RWPE2 (cell line): ENCODE measurements at regions not wholly inside any gene's neighbourhood (a gene's known extent, or its start where the extent isn't known, plus 50 kb on each side); places are given as distances from the start of the nearest gene placed in this dataset.

ENCODE experiments used
- ATAC-seq: fragments of 200-7000 bp; cut with Tn5 transposase; 3 replicates; pipeline ENCODE4 v1.9.1; 2021; ENCODE audit warnings: low read depth
- DNase-seq: peaks from one replicate; pipeline ENCODE4 v3.0.0-alpha.2; 2020; ENCODE audit warnings: low spot score
- H3K27ac ChIP-seq: fragments of 450-650 bp; 2 replicates; pipeline ENCODE4 v1.5.1; 2017; ENCODE audit warnings: mild to moderate bottlenecking; ENCODE audit not compliant: poor library complexity, severe bottlenecking
- H3K27me3 ChIP-seq: fragments of 250-450 bp; sonication (Bioruptor Pico); 2 replicates; pipeline ENCODE4 v1.5.1; 2021; ENCODE audit warnings: mild to moderate bottlenecking, moderate library complexity; ENCODE audit not compliant: insufficient read depth, poor library complexity, severe bottlenecking
- H3K36me3 ChIP-seq: fragments of 250-450 bp; sonication (Bioruptor Pico); 2 replicates; pipeline ENCODE4 v1.5.1; 2020; ENCODE audit warnings: low read depth, mild to moderate bottlenecking, moderate library complexity
- H3K4me1 ChIP-seq: fragments of 250-450 bp; sonication (Bioruptor Pico); 2 replicates; pipeline ENCODE4 v1.5.1; 2021; ENCODE audit warnings: mild to moderate bottlenecking, moderate library complexity; ENCODE audit not compliant: insufficient read depth, poor library complexity, severe bottlenecking
- H3K4me3 ChIP-seq: fragments of 250-450 bp; sonication (Bioruptor Pico); 2 replicates; pipeline ENCODE4 v1.5.1; 2021; ENCODE audit warnings: mild to moderate bottlenecking, moderate library complexity; ENCODE audit not compliant: severe bottlenecking
- H3K9me3 ChIP-seq: fragments of 250-450 bp; sonication (Bioruptor Pico); 2 replicates; pipeline ENCODE4 v1.5.1; 2021; ENCODE audit warnings: mild to moderate bottlenecking, moderate library complexity; ENCODE audit not compliant: severe bottlenecking
- CTCF ChIP-seq: fragments of 450-650 bp; IDR thresholded peaks from one replicate; pipeline ENCODE4 v1.5.1; 2017; ENCODE audit warnings: mild to moderate bottlenecking, moderate library complexity; ENCODE audit not compliant: poor library complexity, severe bottlenecking

GRCh38 chrX:87744391-87744790 is 226.8 kb downstream of the KLHL4 start:
- DNase-seq (no peak), ATAC-seq (no peak)
- no peaks in the 10 kb centered on the region for H3K4me1 ChIP-seq
- no peak for TF ChIP-seq CTCF
- H3K4me3 ChIP-seq, result no peak overlapping the region
- no peaks in the 10 kb centered on the region for H3K36me3 ChIP-seq
- H3K9me3 ChIP-seq, result no peaks in the 10 kb centered on the region
- H3K27me3 ChIP-seq, result no peaks in the 10 kb centered on the region
- H3K27ac ChIP-seq, result no peak overlapping the region

GRCh38 chrX:87755493-87755892 is 237.9 kb downstream of the KLHL4 start:
- Histone ChIP-seq H3K36me3 (no peaks in the 10 kb centered on the region), H3K4me3 (no peak overlapping the region), H3K27ac (no peak overlapping the region), H3K27me3 (no peaks in the 10 kb centered on the region), H3K9me3 (no peaks in the 10 kb centered on the region), H3K4me1 (no peaks in the 10 kb centered on the region)
- ATAC-seq (no peak), DNase-seq (no peak)
- TF ChIP-seq CTCF, result no peak

- H3K4me3 ChIP-seq, result no peak overlapping the region
Observed at GRCh38 chrX:87788976-87789375, 271.4 kb downstream of the KLHL4 start.

GRCh38 chrX:87798039-87798438 is 280.4 kb downstream of the KLHL4 start:
- H3K9me3 ChIP-seq, result no peaks in the 10 kb centered on the region
- ATAC-seq (no peak), DNase-seq (no peak)
- no peak overlapping the region for H3K4me3 ChIP-seq
- H3K36me3 ChIP-seq, result no peaks in the 10 kb centered on the region
- H3K27ac ChIP-seq, result no peak overlapping the region
- H3K4me1 ChIP-seq, result no peaks in the 10 kb centered on the region
- TF ChIP-seq CTCF, result no peak
- no peaks in the 10 kb centered on the region for H3K27me3 ChIP-seq

More at GRCh38 chrX:87788976-87789375, 271.4 kb downstream of the KLHL4 start:
- Histone ChIP-seq H3K27me3 (no peaks in the 10 kb centered on the region), H3K9me3 (no peaks in the 10 kb centered on the region), H3K4me1 (no peaks in the 10 kb centered on the region), H3K27ac (no peak overlapping the region), H3K36me3 (no peaks in the 10 kb centered on the region)
- no peak for DNase-seq
- no peak for TF ChIP-seq CTCF
- ATAC-seq, result no peak

- ATAC-seq (no peak), DNase-seq (no peak)
- no peak overlapping the region for H3K4me3 ChIP-seq
- no peaks in the 10 kb centered on the region for H3K9me3 ChIP-seq
- H3K27me3 ChIP-seq, result no peaks in the 10 kb centered on the region
- no peaks in the 10 kb centered on the region for H3K36me3 ChIP-seq
- no peaks in the 10 kb centered on the region for H3K4me1 ChIP-seq
- no peak overlapping the region for H3K27ac ChIP-seq
- no peak for TF ChIP-seq CTCF
Observed at GRCh38 chrX:87805829-87806490, 288.4 kb downstream of the KLHL4 start.
